Skeletal muscle satellite cell (primary cell): ENCODE measurements at regions not wholly inside any gene's neighbourhood (a gene's known extent, or its start where the extent isn't known, plus 50 kb on each side); places are given as distances from the start of the nearest gene placed in this dataset.

ENCODE experiments used
- H3K27me3 ChIP-seq: 2 replicates; pipeline ENCODE4 v1.7.0; 2013; ENCODE audit warnings: low read length; ENCODE audit not compliant: control insufficient read depth, insufficient read depth
- H3K36me3 ChIP-seq: 2 replicates; pipeline ENCODE4 v1.7.0; 2013; ENCODE audit warnings: mild to moderate bottlenecking, control low read depth, low read length; ENCODE audit not compliant: insufficient read depth
- H3K4me1 ChIP-seq: 2 replicates; pipeline ENCODE4 v1.7.0; 2013; ENCODE audit warnings: low read length; ENCODE audit not compliant: control insufficient read depth, insufficient read depth
- H3K4me2 ChIP-seq: 2 replicates; pipeline ENCODE4 v1.7.0; 2013; ENCODE audit warnings: mild to moderate bottlenecking, low read length
- H3K4me3 ChIP-seq: 2 replicates; pipeline ENCODE4 v1.7.0; 2013; ENCODE audit warnings: low read length
- H3K9ac ChIP-seq: 2 replicates; pipeline ENCODE4 v1.7.0; 2013; ENCODE audit warnings: mild to moderate bottlenecking, low read depth, low read length, moderate library complexity
- H3K9me3 ChIP-seq: replicated peaks from 2 replicates; pipeline ENCODE4 v1.7.0; 2013; ENCODE audit warnings: mild to moderate bottlenecking, control low read depth, low read length

- no peaks in the 10 kb centered on the region for H3K36me3 ChIP-seq
- peak overlapping the region; percentile 10 for H3K9ac ChIP-seq
- no peaks in the 10 kb centered on the region for H3K27me3 ChIP-seq
- peak overlapping the region; percentile 72 for H3K4me2 ChIP-seq
- no peaks in the 10 kb centered on the region for H3K9me3 ChIP-seq
- H3K4me1 ChIP-seq, result peaks cover 27% of the 10 kb centered on the region
- H3K4me3 ChIP-seq, result peak overlapping the region; percentile 39
These were observed 89.4 kb upstream of the SOX2 start for GRCh38 chr3:181622365-181622764.

- Histone ChIP-seq H3K9me3 (no peaks in the 10 kb centered on the region), H3K27me3 (no peaks in the 10 kb centered on the region), H3K36me3 (no peaks in the 10 kb centered on the region), H3K9ac (no peak overlapping the region), H3K4me1 (peaks cover 26% of the 10 kb centered on the region), H3K4me3 (no peak overlapping the region), H3K4me2 (no peak overlapping the region)
These were observed 91.8 kb upstream of the SOX2 start for GRCh38 chr3:181619897-181620296.

GRCh38 chr3:181618260-181618659 is 93.5 kb upstream of the SOX2 start:
- Histone ChIP-seq H3K27me3 (no peaks in the 10 kb centered on the region), H3K36me3 (no peaks in the 10 kb centered on the region), H3K9me3 (no peaks in the 10 kb centered on the region), H3K4me2 (no peak overlapping the region), H3K4me3 (no peak overlapping the region), H3K4me1 (peaks cover 12% of the 10 kb centered on the region), H3K9ac (no peak overlapping the region)

- no peaks in the 10 kb centered on the region for H3K4me1 ChIP-seq
- H3K27me3 ChIP-seq, result no peaks in the 10 kb centered on the region
- no peaks in the 10 kb centered on the region for H3K9me3 ChIP-seq
- H3K36me3 ChIP-seq, result no peaks in the 10 kb centered on the region
- no peak overlapping the region for H3K9ac ChIP-seq
- no peak overlapping the region for H3K4me3 ChIP-seq
- no peak overlapping the region for H3K4me2 ChIP-seq
These were observed 95.3 kb upstream of the SOX2 start for GRCh38 chr3:181616088-181617070.

GRCh38 chr3:181615666-181616065 is 96.1 kb upstream of the SOX2 start:
- Histone ChIP-seq H3K36me3 (no peaks in the 10 kb centered on the region), H3K4me3 (no peak overlapping the region), H3K4me1 (no peaks in the 10 kb centered on the region), H3K9ac (no peak overlapping the region), H3K27me3 (no peaks in the 10 kb centered on the region), H3K4me2 (no peak overlapping the region), H3K9me3 (no peaks in the 10 kb centered on the region)

GRCh38 chr3:181614878-181615277 is 96.8 kb upstream of the SOX2 start:
- Histone ChIP-seq H3K27me3 (no peaks in the 10 kb centered on the region), H3K36me3 (no peaks in the 10 kb centered on the region), H3K4me1 (no peaks in the 10 kb centered on the region), H3K4me2 (no peak overlapping the region), H3K4me3 (no peak overlapping the region), H3K9me3 (no peaks in the 10 kb centered on the region), H3K9ac (no peak overlapping the region)

- Histone ChIP-seq H3K9me3 (no peaks in the 10 kb centered on the region), H3K27me3 (no peaks in the 10 kb centered on the region), H3K36me3 (no peaks in the 10 kb centered on the region), H3K9ac (no peak overlapping the region), H3K4me3 (no peak overlapping the region), H3K4me2 (no peak overlapping the region), H3K4me1 (no peaks in the 10 kb centered on the region)
These were observed 97.9 kb upstream of the SOX2 start for GRCh38 chr3:181613813-181614212.

- no peaks in the 10 kb centered on the region for H3K4me1 ChIP-seq
- H3K4me3 ChIP-seq, result no peak overlapping the region
- H3K9me3 ChIP-seq, result no peaks in the 10 kb centered on the region
- no peaks in the 10 kb centered on the region for H3K27me3 ChIP-seq
- H3K9ac ChIP-seq, result no peak overlapping the region
- H3K36me3 ChIP-seq, result no peaks in the 10 kb centered on the region
- H3K4me2 ChIP-seq, result no peak overlapping the region
These were observed 98.5 kb upstream of the SOX2 start for GRCh38 chr3:181613191-181613590.

- no peaks in the 10 kb centered on the region for H3K36me3 ChIP-seq
- H3K4me3 ChIP-seq, result no peak overlapping the region
These were observed 100.8 kb upstream of the SOX2 start for GRCh38 chr3:181610973-181611265.

GRCh38 chr3:181610083-181610972 is 101.4 kb upstream of the SOX2 start:
- H3K4me1 ChIP-seq, result no peaks in the 10 kb centered on the region

More at GRCh38 chr3:181610973-181611265, 100.8 kb upstream of the SOX2 start:
- H3K27me3 ChIP-seq, result no peaks in the 10 kb centered on the region
- H3K4me2 ChIP-seq, result no peak overlapping the region
- H3K9me3 ChIP-seq, result no peaks in the 10 kb centered on the region
- no peak overlapping the region for H3K9ac ChIP-seq
- no peaks in the 10 kb centered on the region for H3K4me1 ChIP-seq

GRCh38 chr3:181609030-181609767 is 102.5 kb upstream of the SOX2 start:
- H3K9ac ChIP-seq, result no peak overlapping the region
- no peaks in the 10 kb centered on the region for H3K4me1 ChIP-seq
- H3K9me3 ChIP-seq, result no peaks in the 10 kb centered on the region
- no peak overlapping the region for H3K4me3 ChIP-seq
- no peak overlapping the region for H3K4me2 ChIP-seq
- no peaks in the 10 kb centered on the region for H3K27me3 ChIP-seq
- H3K36me3 ChIP-seq, result no peaks in the 10 kb centered on the region

More at GRCh38 chr3:181610083-181610972, 101.4 kb upstream of the SOX2 start:
- no peak overlapping the region for H3K4me2 ChIP-seq
- no peak overlapping the region for H3K9ac ChIP-seq
- no peaks in the 10 kb centered on the region for H3K27me3 ChIP-seq
- no peaks in the 10 kb centered on the region for H3K9me3 ChIP-seq
- no peak overlapping the region for H3K4me3 ChIP-seq
- no peaks in the 10 kb centered on the region for H3K36me3 ChIP-seq
